ENCODE measurements at regions not wholly inside any gene's neighbourhood (a gene's known extent, or its start where the extent isn't known, plus 50 kb on each side); places are given as distances from the start of the nearest gene placed in this dataset.
"Not testable (repeated sequence)": the region's sequence is repeated elsewhere in the genome, so short reads cannot be mapped to it uniquely, and the experiment has no call there.

DNA sequence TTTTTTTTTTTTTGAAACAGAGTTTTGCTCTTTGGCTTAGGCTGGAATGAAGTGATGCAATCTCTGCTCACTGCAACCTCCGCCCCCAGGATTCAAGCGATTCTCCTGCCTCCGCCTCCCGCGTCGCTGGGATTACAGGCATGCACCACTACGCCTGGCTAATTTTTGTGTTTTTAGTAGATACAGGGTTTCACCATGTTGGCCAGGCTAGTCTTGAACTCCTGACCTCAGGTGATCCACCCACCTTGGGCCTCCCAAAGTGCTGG lies 148.3 kb upstream of the ADAMTSL1 start:
- TF ChIP-seq, protein P1, sequence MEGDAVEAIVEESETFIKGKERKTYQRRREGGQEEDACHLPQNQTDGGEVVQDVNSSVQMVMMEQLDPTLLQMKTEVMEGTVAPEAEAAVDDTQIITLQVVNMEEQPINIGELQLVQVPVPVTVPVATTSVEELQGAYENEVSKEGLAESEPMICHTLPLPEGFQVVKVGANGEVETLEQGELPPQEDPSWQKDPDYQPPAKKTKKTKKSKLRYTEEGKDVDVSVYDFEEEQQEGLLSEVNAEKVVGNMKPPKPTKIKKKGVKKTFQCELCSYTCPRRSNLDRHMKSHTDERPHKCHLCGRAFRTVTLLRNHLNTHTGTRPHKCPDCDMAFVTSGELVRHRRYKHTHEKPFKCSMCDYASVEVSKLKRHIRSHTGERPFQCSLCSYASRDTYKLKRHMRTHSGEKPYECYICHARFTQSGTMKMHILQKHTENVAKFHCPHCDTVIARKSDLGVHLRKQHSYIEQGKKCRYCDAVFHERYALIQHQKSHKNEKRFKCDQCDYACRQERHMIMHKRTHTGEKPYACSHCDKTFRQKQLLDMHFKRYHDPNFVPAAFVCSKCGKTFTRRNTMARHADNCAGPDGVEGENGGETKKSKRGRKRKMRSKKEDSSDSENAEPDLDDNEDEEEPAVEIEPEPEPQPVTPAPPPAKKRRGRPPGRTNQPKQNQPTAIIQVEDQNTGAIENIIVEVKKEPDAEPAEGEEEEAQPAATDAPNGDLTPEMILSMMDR (IDR thresholded peaks at IDR 0.05): not testable (repeated sequence)
- TF ChIP-seq EZH2 (IDR thresholded peaks at IDR 0.05; ENCODE audit: borderline replicate concordance, insufficient read depth, low read depth, low read length, poor library complexity, severe bottlenecking): not testable (repeated sequence)

All from B cell (primary cell).